HEK293T (cell line): ENCODE measurements at regions not wholly inside any gene's neighbourhood (a gene's known extent, or its start where the extent isn't known, plus 50 kb on each side); places are given as distances from the start of the nearest gene placed in this dataset.

ENCODE experiments used
- CTCF ChIA-PET: fragments of 350-600 bp; formaldehyde crosslinking; extraction: SDS; loops from one replicate; lab custom pipeline; 2021; ENCODE audit warnings: antibody characterized with exemption, inconsistent platforms; lab: Yijun Ruan, JAX
- POLR2A ChIA-PET: fragments of 350-600 bp; formaldehyde crosslinking; extraction: SDS; loops from one replicate; lab custom pipeline; 2020; ENCODE audit warnings: antibody characterized with exemption, inconsistent platforms; lab: Yijun Ruan, JAX
- DNase-seq: peaks from one replicate; pipeline ENCODE4 v3.0.0; 2012; ENCODE audit warnings: mixed read lengths; ENCODE audit errors: extremely low spot score
- ARNT ChIP-seq: fragments of 450-650 bp; IDR thresholded peaks from 2 replicates; pipeline ENCODE4 v1.6.1; 2017; ENCODE audit warnings: mild to moderate bottlenecking
- BHLHE40 ChIP-seq: fragments of 450-650 bp; IDR thresholded peaks from 2 replicates; pipeline ENCODE4 v1.6.1; 2016; ENCODE audit warnings: mild to moderate bottlenecking, moderate library complexity, borderline replicate concordance
- CTBP1 ChIP-seq: fragments of 450-650 bp; IDR thresholded peaks from 2 replicates; pipeline ENCODE4 v1.6.1; 2016; ENCODE audit warnings: borderline replicate concordance
- ELF4 ChIP-seq: fragments of 450-650 bp; IDR thresholded peaks from 2 replicates; pipeline ENCODE4 v1.6.1; 2017; ENCODE audit warnings: antibody characterized with exemption
- FOXA1 ChIP-seq: fragments of 450-650 bp; IDR thresholded peaks from 2 replicates; pipeline ENCODE4 v1.6.1; 2016; ENCODE audit warnings: mild to moderate bottlenecking
- FOXK2 ChIP-seq: fragments of 450-650 bp; IDR thresholded peaks from 2 replicates; pipeline ENCODE4 v1.6.1; 2016; ENCODE audit warnings: mild to moderate bottlenecking
- FOXM1 ChIP-seq: fragments of 450-650 bp; IDR thresholded peaks from 2 replicates; pipeline ENCODE4 v1.6.1; 2017; ENCODE audit warnings: mild to moderate bottlenecking, borderline replicate concordance
- HDGF ChIP-seq: fragments of 450-650 bp; IDR thresholded peaks from 2 replicates; pipeline ENCODE4 v1.6.1; 2017; ENCODE audit warnings: antibody characterized with exemption, borderline replicate concordance
- L3MBTL2 ChIP-seq: fragments of 450-650 bp; conservative IDR thresholded peaks from 2 replicates; pipeline ENCODE4 v1.6.1; 2016; ENCODE audit warnings: mild to moderate bottlenecking
- LEF1 ChIP-seq: fragments of 450-650 bp; IDR thresholded peaks from 2 replicates; pipeline ENCODE4 v1.6.1; 2017; ENCODE audit warnings: mild to moderate bottlenecking, borderline replicate concordance
- NFRKB ChIP-seq: fragments of 450-650 bp; IDR thresholded peaks from 2 replicates; pipeline ENCODE4 v1.6.1; 2016; ENCODE audit warnings: mild to moderate bottlenecking, moderate library complexity
- SP1 ChIP-seq: fragments of 450-650 bp; IDR thresholded peaks from 2 replicates; pipeline ENCODE4 v1.6.1; 2017
- SUZ12 ChIP-seq: fragments of 450-650 bp; IDR thresholded peaks from 2 replicates; pipeline ENCODE4 v1.6.1; 2016; ENCODE audit warnings: mild to moderate bottlenecking
- TARDBP ChIP-seq: fragments of 450-650 bp; IDR thresholded peaks from 2 replicates; pipeline ENCODE4 v1.6.1; 2016
- ZNF384 ChIP-seq: fragments of 450-650 bp; IDR thresholded peaks from 2 replicates; pipeline ENCODE4 v1.6.1; 2016
- TF ChIP-seq, protein P1 (sequence below): fragments of 450-650 bp; IDR thresholded peaks from 2 replicates; pipeline ENCODE4 v1.6.1; 2016

DNA sequence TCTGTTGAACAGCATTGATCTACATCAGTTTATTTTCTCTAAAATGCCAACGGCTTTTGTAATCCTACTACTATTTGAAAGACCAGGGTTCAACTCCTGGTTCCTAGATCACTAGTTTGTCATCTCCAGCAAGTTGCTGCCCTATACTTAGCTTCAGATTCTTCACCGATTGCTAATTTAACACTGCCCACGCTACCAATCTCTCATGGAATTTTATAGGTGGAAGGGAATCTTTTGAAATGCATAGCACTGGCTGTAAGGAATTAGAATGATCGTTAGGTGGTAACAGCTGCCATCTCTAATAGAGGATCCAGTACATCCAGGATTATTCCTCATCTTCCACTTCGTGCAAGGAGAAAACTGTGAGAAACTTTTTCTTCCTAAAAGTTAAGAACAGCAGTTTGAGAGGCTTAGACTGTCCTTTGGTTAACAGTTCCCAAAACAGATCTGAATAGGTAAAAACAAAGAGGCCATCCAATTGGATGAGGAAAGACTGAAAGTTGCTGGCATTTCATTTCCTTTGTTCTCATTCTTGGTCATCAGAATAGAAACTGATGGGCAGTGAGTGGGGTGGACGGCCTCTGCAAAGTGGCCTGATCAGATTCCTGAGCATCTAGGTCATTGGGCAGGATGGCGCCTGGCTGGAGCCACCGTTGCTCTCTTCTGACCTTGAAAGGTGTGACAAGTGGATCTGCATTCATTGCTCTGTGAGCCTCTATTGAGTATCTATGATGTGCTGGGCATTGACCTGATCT is 236.3 kb upstream of the SORL1-AS1 start:
- CTCF ChIA-PET, result interaction anchor here (1.0 kb wide), 1 partner anchor 34 kb away, joined by 3 read pairs; no protein-coding TSS in a partner anchor

DNA sequence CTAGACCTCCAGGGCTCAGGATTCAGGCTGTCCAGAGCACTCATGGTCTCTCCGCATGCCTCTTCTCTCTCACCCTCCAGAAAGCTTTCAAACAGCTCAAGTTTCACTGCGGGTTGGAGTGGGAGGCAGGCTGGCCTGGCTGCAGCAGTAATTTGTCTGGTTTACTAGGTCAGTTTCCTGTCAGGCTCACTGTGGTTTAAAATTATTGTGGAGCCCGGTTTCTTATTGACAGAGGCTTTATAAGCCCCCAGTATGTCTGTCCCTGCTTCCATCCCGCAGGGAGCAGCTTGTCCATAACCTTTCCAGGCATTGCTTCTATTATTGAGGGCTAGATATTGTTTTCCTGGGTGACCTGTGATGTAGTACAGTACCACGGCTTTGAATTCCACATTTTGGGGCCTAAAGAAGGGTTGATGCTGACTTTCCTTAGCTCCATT is 235.3 kb upstream of the SORL1-AS1 start:
- ChIA-PET POLR2A (interaction anchor here (1.4 kb wide), 1 partner anchor 17 kb away, joined by 3 read pairs; no protein-coding TSS in a partner anchor), CTCF (interaction anchor here (1.0 kb wide), 1 partner anchor 14 kb away, joined by 5 read pairs; no protein-coding TSS in a partner anchor)
- peak; percentile 25 for DNase-seq
- TF ChIP-seq ARNT (no peak), ZNF384 (no peak), FOXM1 (no peak), TARDBP (no peak), FOXK2 (no peak), SUZ12 (no peak), FOXA1 (no peak), LEF1 (no peak), ELF4 (no peak), L3MBTL2 (no peak), BHLHE40 (no peak), NFRKB (no peak), HDGF (no peak), CTBP1 (no peak), SP1 (no peak)
- TF ChIP-seq, protein P1, sequence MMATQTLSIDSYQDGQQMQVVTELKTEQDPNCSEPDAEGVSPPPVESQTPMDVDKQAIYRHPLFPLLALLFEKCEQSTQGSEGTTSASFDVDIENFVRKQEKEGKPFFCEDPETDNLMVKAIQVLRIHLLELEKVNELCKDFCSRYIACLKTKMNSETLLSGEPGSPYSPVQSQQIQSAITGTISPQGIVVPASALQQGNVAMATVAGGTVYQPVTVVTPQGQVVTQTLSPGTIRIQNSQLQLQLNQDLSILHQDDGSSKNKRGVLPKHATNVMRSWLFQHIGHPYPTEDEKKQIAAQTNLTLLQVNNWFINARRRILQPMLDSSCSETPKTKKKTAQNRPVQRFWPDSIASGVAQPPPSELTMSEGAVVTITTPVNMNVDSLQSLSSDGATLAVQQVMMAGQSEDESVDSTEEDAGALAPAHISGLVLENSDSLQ, result no peak

More for the DNA sequence above, 236.3 kb upstream of the SORL1-AS1 start:
- POLR2A ChIA-PET, result no interaction called here
- TF ChIP-seq ARNT (no peak), NFRKB (no peak), L3MBTL2 (no peak), HDGF (no peak), CTBP1 (no peak), TARDBP (no peak), FOXK2 (no peak), SP1 (no peak), SUZ12 (no peak), BHLHE40 (no peak), FOXA1 (no peak), LEF1 (no peak), ELF4 (no peak), FOXM1 (no peak), ZNF384 (no peak)
- TF ChIP-seq, protein P1, result no peak
- no peak for DNase-seq

DNA sequence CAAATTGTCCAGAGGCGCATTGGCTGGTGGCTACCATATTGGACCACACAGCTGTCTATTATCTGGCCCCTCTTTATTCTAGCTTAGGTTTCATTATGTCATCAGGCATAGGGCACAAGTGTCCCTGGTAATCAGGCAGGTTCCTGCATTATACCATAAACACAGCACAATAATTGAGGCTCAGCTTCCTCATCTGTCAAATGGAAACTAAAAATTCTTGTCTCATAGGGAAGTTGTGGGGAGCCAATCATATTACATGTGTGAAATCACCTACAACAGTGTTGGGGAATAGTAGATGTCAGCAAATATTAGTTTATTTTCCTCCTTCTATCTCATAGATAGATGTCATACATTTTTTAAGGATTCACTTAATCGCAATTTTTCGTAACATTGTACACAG is 231.0 kb upstream of the SORL1-AS1 start:
- DNase-seq, result no peak
- no peak for TF ChIP-seq SP1
- no peak for TF ChIP-seq SUZ12
- TF ChIP-seq FOXA1, result no peak
- TF ChIP-seq L3MBTL2, result no peak
- TF ChIP-seq NFRKB, result no peak
- TF ChIP-seq FOXK2, result no peak
- no peak for TF ChIP-seq HDGF
- TF ChIP-seq ARNT, result no peak
- TF ChIP-seq, protein P1, result no peak
- no peak for TF ChIP-seq LEF1
- TF ChIP-seq CTBP1, result no peak
- no peak for TF ChIP-seq TARDBP
- no peak for TF ChIP-seq ZNF384
- TF ChIP-seq FOXM1, result no peak
- TF ChIP-seq BHLHE40, result no peak
- TF ChIP-seq ELF4, result no peak
- CTCF ChIA-PET, result no interaction called here
- POLR2A ChIA-PET, result no interaction called here
